HUES6 (cell line): ENCODE measurements at regions not wholly inside any gene's neighbourhood (a gene's known extent, or its start where the extent isn't known, plus 50 kb on each side); places are given as distances from the start of the nearest gene placed in this dataset.

Source experiments
- H3K27ac ChIP-seq: 2 replicates; pipeline ENCODE4 v1.7.0; 2013; ENCODE audit warnings: low read depth, mild to moderate bottlenecking, low read length, inconsistent platforms
- H3K27me3 ChIP-seq: 2 replicates; pipeline ENCODE4 v1.6.1; 2013; ENCODE audit warnings: low read length; ENCODE audit not compliant: control insufficient read depth, insufficient read depth
- H3K36me3 ChIP-seq: 2 replicates; pipeline ENCODE4 v1.6.1; 2013; ENCODE audit warnings: low read length; ENCODE audit not compliant: control insufficient read depth, insufficient read depth
- H3K4me1 ChIP-seq: 2 replicates; pipeline ENCODE4 v1.6.1; 2013; ENCODE audit warnings: low read length; ENCODE audit not compliant: control insufficient read depth, insufficient read depth
- H3K4me3 ChIP-seq: 2 replicates; pipeline ENCODE4 v1.5.1; 2013; ENCODE audit warnings: low read depth, low read length
- H3K9ac ChIP-seq: one replicate; pipeline ENCODE4 v1.6.1; 2013; ENCODE audit warnings: mild to moderate bottlenecking, low read length
- H3K9me3 ChIP-seq: 2 replicates; pipeline ENCODE4 v1.6.1; 2013; ENCODE audit warnings: low read depth, low read length; ENCODE audit not compliant: control insufficient read depth, insufficient read depth

GRCh38 chr16:65222536-65222935, 100.7 kb upstream of the CDH11 start:
- H3K36me3 ChIP-seq = peaks cover 4% of the 10 kb centered on the region
- peaks cover 48% of the 10 kb centered on the region for H3K4me1 ChIP-seq
- peaks cover 28% of the 10 kb centered on the region; the same call in 1 of the 2 replicates for H3K27me3 ChIP-seq
- H3K9ac ChIP-seq = no peak overlapping the region
- H3K4me3 ChIP-seq = no peak overlapping the region
- H3K9me3 ChIP-seq = no peaks in the 10 kb centered on the region
- H3K27ac ChIP-seq = no peak overlapping the region

- Histone ChIP-seq H3K36me3 (no peaks in the 10 kb centered on the region), H3K27ac (no peak overlapping the region), H3K9me3 (no peaks in the 10 kb centered on the region), H3K9ac (no peak overlapping the region), H3K27me3 (peaks cover 31% of the 10 kb centered on the region), H3K4me1 (peaks cover 44% of the 10 kb centered on the region), H3K4me3 (no peak overlapping the region)
Observed at GRCh38 chr16:65222049-65222448, 100.2 kb upstream of the CDH11 start.

GRCh38 chr16:65219786-65220185, 97.9 kb upstream of the CDH11 start:
- Histone ChIP-seq H3K36me3 (no peaks in the 10 kb centered on the region), H3K9me3 (no peaks in the 10 kb centered on the region), H3K27me3 (peaks cover 42% of the 10 kb centered on the region), H3K27ac (no peak overlapping the region), H3K4me3 (no peak overlapping the region), H3K4me1 (peaks cover 36% of the 10 kb centered on the region), H3K9ac (no peak overlapping the region)

- H3K9ac ChIP-seq = no peak overlapping the region
Observed at GRCh38 chr16:65218348-65218747, 96.5 kb upstream of the CDH11 start.

GRCh38 chr16:65213866-65214595, 92.2 kb upstream of the CDH11 start:
- peaks cover 8% of the 10 kb centered on the region; the same call in 1 of the 2 replicates for H3K4me1 ChIP-seq
- H3K4me3 ChIP-seq = no peak overlapping the region
- peaks cover 39% of the 10 kb centered on the region for H3K27me3 ChIP-seq
- no peak overlapping the region for H3K27ac ChIP-seq
- no peaks in the 10 kb centered on the region for H3K9me3 ChIP-seq
- H3K36me3 ChIP-seq = no peaks in the 10 kb centered on the region
- H3K9ac ChIP-seq = no peak overlapping the region

More at GRCh38 chr16:65218348-65218747, 96.5 kb upstream of the CDH11 start:
- Histone ChIP-seq H3K4me3 (no peak overlapping the region), H3K9me3 (no peaks in the 10 kb centered on the region), H3K36me3 (no peaks in the 10 kb centered on the region), H3K27me3 (peaks cover 42% of the 10 kb centered on the region), H3K27ac (no peak overlapping the region), H3K4me1 (peaks cover 24% of the 10 kb centered on the region)

- no peak overlapping the region for H3K9ac ChIP-seq
- no peaks in the 10 kb centered on the region for H3K9me3 ChIP-seq
- H3K27me3 ChIP-seq = peaks cover 28% of the 10 kb centered on the region
- H3K4me3 ChIP-seq = no peak overlapping the region
- no peaks in the 10 kb centered on the region for H3K4me1 ChIP-seq
- no peak overlapping the region for H3K27ac ChIP-seq
- no peaks in the 10 kb centered on the region for H3K36me3 ChIP-seq
Observed at GRCh38 chr16:65212791-65213190, 90.9 kb upstream of the CDH11 start.

GRCh38 chr16:65212240-65212639, 90.4 kb upstream of the CDH11 start:
- H3K9me3 ChIP-seq = no peaks in the 10 kb centered on the region
- H3K27me3 ChIP-seq = peaks cover 27% of the 10 kb centered on the region
- H3K36me3 ChIP-seq = no peaks in the 10 kb centered on the region

GRCh38 chr16:65202461-65202860, 80.6 kb upstream of the CDH11 start:
- no peak overlapping the region for H3K9ac ChIP-seq
- no peak overlapping the region for H3K27ac ChIP-seq
- H3K36me3 ChIP-seq = no peaks in the 10 kb centered on the region
- H3K4me1 ChIP-seq = no peaks in the 10 kb centered on the region
- peaks cover 7% of the 10 kb centered on the region; the same call in 1 of the 2 replicates for H3K27me3 ChIP-seq
- no peaks in the 10 kb centered on the region for H3K9me3 ChIP-seq
- H3K4me3 ChIP-seq = no peak overlapping the region

More at GRCh38 chr16:65212240-65212639, 90.4 kb upstream of the CDH11 start:
- Histone ChIP-seq H3K9ac (no peak overlapping the region), H3K4me1 (no peaks in the 10 kb centered on the region), H3K27ac (no peak overlapping the region), H3K4me3 (no peak overlapping the region)

- Histone ChIP-seq H3K9me3 (no peaks in the 10 kb centered on the region), H3K36me3 (no peaks in the 10 kb centered on the region), H3K9ac (no peak overlapping the region), H3K4me1 (no peaks in the 10 kb centered on the region), H3K4me3 (no peak overlapping the region), H3K27me3 (peaks cover 7% of the 10 kb centered on the region; the same call in 1 of the 2 replicates), H3K27ac (no peak overlapping the region)
Observed at GRCh38 chr16:65201511-65201910, 79.6 kb upstream of the CDH11 start.

GRCh38 chr16:65200857-65201256, 79.0 kb upstream of the CDH11 start:
- Histone ChIP-seq H3K27ac (no peak overlapping the region), H3K9ac (no peak overlapping the region), H3K27me3 (peaks cover 7% of the 10 kb centered on the region; the same call in 1 of the 2 replicates), H3K9me3 (no peaks in the 10 kb centered on the region), H3K4me1 (no peaks in the 10 kb centered on the region), H3K36me3 (no peaks in the 10 kb centered on the region), H3K4me3 (no peak overlapping the region)

GRCh38 chr16:65200156-65200773, 78.4 kb upstream of the CDH11 start:
- H3K4me3 ChIP-seq = no peak overlapping the region
- no peak overlapping the region for H3K9ac ChIP-seq
- no peaks in the 10 kb centered on the region for H3K36me3 ChIP-seq
- no peaks in the 10 kb centered on the region for H3K9me3 ChIP-seq
- H3K4me1 ChIP-seq = no peaks in the 10 kb centered on the region
- H3K27me3 ChIP-seq = peaks cover 7% of the 10 kb centered on the region; the same call in 1 of the 2 replicates
- no peak overlapping the region for H3K27ac ChIP-seq
